GM21515 (cell line): ENCODE measurements at regions not wholly inside any gene's neighbourhood (a gene's known extent, or its start where the extent isn't known, plus 50 kb on each side); places are given as distances from the start of the nearest gene placed in this dataset.
"Not testable (repeated sequence)": the region's sequence is repeated elsewhere in the genome, so short reads cannot be mapped to it uniquely, and the experiment has no call there.

Experiments
- ATAC-seq: cut with Tn5 transposase; IDR thresholded peaks from one replicate; pipeline ENCODE4 v1.9.1; 2021; ENCODE audit not compliant: unreplicated experiment

- ATAC-seq = no peak
Measured at GRCh38 chr10:128178302-128178958, 52.2 kb upstream of the MKI67 start.

GRCh38 chr10:128180843-128181242 lies 54.6 kb upstream of the MKI67 start:
- no peak for ATAC-seq

- ATAC-seq = no peak
Measured at GRCh38 chr10:128185627-128186026, 59.4 kb upstream of the MKI67 start.

- no peak for ATAC-seq
Measured at GRCh38 chr10:128186959-128187787, 61.0 kb upstream of the MKI67 start.

- ATAC-seq = no peak
Measured at GRCh38 chr10:128187788-128188185, 61.6 kb upstream of the MKI67 start.

GRCh38 chr10:128189176-128189575 lies 63.0 kb upstream of the MKI67 start:
- ATAC-seq = no peak

- ATAC-seq = no peak
Measured at GRCh38 chr10:128191847-128192246, 65.6 kb upstream of the MKI67 start.

GRCh38 chr10:128201826-128202225 lies 75.6 kb upstream of the MKI67 start:
- ATAC-seq = not testable (repeated sequence)

GRCh38 chr10:128203028-128203427 lies 76.8 kb upstream of the MKI67 start:
- no peak for ATAC-seq

- not testable (repeated sequence) for ATAC-seq
Measured at GRCh38 chr10:128205591-128205990, 79.4 kb upstream of the MKI67 start.

GRCh38 chr10:128206676-128207075 lies 80.5 kb upstream of the MKI67 start:
- no peak for ATAC-seq

GRCh38 chr10:128209862-128210214 lies 83.6 kb upstream of the MKI67 start:
- no peak for ATAC-seq

- no peak for ATAC-seq
Measured at GRCh38 chr10:128210215-128211063, 84.2 kb upstream of the MKI67 start.

GRCh38 chr10:128211064-128211504 lies 84.9 kb upstream of the MKI67 start:
- ATAC-seq = no peak

- ATAC-seq = peak; percentile 97
Measured at GRCh38 chr10:128211953-128212727, 85.9 kb upstream of the MKI67 start.

- no peak for ATAC-seq
Measured at GRCh38 chr10:128213156-128213555, 86.9 kb upstream of the MKI67 start.

GRCh38 chr10:128215733-128216132 lies 89.5 kb upstream of the MKI67 start:
- no peak for ATAC-seq

GRCh38 chr10:128217136-128217535 lies 90.9 kb upstream of the MKI67 start:
- ATAC-seq = no peak

- no peak for ATAC-seq
Measured at GRCh38 chr10:128218161-128218560, 91.9 kb upstream of the MKI67 start.

GRCh38 chr10:128219295-128219694 lies 93.1 kb upstream of the MKI67 start:
- ATAC-seq = no peak

GRCh38 chr10:128220021-128220420 lies 93.8 kb upstream of the MKI67 start:
- ATAC-seq = no peak
